K562 (cell line): ENCODE measurements at regions not wholly inside any gene's neighbourhood (a gene's known extent, or its start where the extent isn't known, plus 50 kb on each side); places are given as distances from the start of the nearest gene placed in this dataset.

Experiments
- HDAC2 ChIP-seq: fragments of 450-650 bp; IDR thresholded peaks from 2 replicates; pipeline ENCODE4 v1.6.1; 2016; ENCODE audit warnings: mild to moderate bottlenecking
- POLR2A ChIP-seq: fragments of 450-650 bp; conservative IDR thresholded peaks from 2 replicates; pipeline ENCODE4 v1.6.1; 2016

- TF ChIP-seq HDAC2 (no peak), POLR2A (no peak)
Measured at GRCh38 chr5:21184581-21184980, 1196.6 kb upstream of the CDH18 start.
